GM18505 (cell line): ENCODE measurements at regions not wholly inside any gene's neighbourhood (a gene's known extent, or its start where the extent isn't known, plus 50 kb on each side); places are given as distances from the start of the nearest gene placed in this dataset.
"Not testable (repeated sequence)": the region's sequence is repeated elsewhere in the genome, so short reads cannot be mapped to it uniquely, and the experiment has no call there.

Experiments used
- ATAC-seq: cut with Tn5 transposase; IDR thresholded peaks from one replicate; pipeline ENCODE4 v1.9.1; 2021; ENCODE audit not compliant: unreplicated experiment
- POLR2A ChIP-seq: IDR thresholded peaks from 4 replicates; pipeline ENCODE4 v1.6.1; 2011; ENCODE audit warnings: borderline replicate concordance; ENCODE audit not compliant: insufficient read depth, insufficient read length; ENCODE audit errors: extremely low read depth

DNA sequence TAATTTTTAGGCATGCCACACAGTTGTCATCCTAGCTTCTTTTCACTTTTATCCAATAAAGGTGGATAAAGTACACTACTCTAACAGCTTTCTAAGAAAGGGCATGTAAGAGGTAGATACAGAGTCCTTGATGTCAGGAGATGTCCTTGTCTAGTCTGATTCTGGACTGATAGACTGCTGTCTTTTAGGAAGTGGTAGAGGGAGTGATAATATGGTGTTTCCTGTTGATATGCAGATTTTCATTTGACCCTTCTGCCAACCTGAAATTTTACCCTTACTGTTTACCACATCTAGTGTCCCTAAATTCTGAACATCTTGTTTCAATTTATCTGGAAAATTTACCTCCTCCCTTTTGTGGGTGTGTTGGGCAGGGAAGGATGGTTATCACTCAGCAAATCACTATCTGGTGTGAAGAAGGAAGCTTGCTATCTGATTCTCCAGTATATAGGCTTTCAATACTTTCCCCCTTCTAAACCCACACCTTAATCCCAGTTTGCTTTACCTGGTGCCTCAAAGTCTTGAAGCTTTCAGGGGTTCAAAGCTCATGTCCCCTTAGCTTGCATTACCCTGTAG, 354.9 kb upstream of the SNX7 start:
- TF ChIP-seq POLR2A, result no peak
- ATAC-seq, result no peak

DNA sequence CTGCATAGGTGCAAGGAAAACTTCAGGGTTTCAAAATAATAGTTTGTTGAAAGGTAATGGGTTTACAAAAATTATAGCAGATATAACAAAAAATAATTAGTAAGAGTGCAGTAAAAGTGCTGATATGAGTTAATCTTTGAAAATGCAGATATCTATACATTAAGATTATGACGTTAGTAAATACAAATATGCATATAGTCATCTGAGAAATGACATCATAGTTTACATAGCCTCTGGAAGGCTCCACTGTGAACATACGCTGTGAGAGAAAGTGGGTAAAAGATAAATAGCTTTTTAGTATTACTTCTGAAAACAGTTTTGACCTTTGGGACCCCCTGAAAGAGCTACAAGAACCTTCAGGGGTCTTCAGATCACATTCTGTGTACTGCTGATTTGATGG, 356.2 kb upstream of the SNX7 start:
- no peak for TF ChIP-seq POLR2A
- no peak for ATAC-seq

DNA sequence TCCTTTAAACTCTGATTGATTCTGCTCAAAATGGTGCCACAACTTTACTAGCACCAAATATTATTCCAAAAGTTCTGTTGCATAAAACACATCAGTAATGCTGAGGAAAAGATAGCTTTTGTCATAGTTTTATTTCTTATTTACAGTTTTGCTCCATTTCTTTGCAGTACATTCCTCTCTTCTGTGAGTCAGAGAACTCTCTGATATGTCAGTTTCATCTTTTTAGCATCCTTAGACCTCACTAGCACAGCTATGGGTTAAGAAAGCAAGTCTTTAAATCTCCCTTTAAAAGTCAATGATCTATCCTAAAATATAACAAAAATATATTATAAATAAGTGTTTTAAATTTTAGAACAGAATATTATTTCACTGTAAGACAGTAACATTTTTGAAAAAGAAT, 356.6 kb upstream of the SNX7 start:
- no peak for ATAC-seq
- TF ChIP-seq POLR2A, result no peak

DNA sequence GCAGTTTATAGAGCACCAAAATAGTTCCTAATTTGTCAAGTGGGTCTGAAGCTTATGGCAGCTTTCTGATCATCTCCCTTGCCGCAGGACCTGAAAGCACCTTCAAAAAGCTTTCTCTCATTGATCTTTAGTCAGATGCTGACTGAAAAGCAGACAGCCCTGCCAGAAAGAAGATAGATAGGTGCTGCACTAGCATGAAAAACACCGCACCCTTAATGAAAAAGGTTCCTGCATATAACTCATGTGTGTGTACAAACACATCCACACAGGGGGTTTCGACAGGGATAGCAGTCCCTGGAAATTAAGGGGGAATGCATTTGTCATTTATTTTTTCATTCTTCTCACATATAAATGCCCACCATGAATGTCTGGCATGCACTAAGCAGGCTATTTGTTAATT, 361.7 kb upstream of the SNX7 start:
- no peak for ATAC-seq
- TF ChIP-seq POLR2A, result no peak

DNA sequence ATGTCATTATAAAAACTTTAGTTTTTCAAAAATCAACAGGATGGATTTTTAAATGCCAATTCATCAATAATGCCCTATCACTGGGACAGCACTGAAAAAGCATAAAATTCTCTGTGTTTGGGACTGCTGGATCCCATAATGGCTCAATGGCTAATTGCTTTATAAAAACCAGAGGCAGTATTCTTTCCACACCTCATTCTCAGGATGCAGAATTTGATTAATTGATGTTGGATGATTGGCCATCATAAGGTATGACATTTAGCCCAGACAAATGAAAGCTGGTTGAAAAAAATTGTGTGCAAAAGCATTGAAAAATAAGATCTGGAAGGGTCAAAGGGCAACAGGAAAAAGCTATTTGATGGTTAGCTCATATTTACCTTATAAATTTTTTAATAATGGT, 362.2 kb upstream of the SNX7 start:
- TF ChIP-seq POLR2A, result no peak
- ATAC-seq, result no peak

DNA sequence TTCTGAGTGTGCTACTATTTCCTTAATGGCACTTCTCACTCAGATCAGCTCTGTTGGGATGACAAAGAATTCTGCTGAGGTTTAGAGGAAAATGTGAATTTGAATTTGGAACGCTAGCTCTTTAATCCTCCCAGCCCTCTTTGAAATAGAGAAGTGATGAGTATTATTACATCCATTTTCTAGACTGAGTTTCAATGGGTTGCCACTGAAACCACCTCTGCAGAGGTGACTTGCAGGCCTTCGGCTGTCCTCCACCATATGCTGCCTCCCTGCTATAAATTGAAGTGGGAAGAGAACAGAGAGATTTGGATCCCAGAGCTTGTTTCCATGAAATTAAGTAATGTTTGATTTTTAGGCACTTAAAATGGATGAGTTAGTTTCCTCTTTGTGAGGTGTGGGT, 363.2 kb upstream of the SNX7 start:
- TF ChIP-seq POLR2A, result no peak
- ATAC-seq, result no peak

DNA sequence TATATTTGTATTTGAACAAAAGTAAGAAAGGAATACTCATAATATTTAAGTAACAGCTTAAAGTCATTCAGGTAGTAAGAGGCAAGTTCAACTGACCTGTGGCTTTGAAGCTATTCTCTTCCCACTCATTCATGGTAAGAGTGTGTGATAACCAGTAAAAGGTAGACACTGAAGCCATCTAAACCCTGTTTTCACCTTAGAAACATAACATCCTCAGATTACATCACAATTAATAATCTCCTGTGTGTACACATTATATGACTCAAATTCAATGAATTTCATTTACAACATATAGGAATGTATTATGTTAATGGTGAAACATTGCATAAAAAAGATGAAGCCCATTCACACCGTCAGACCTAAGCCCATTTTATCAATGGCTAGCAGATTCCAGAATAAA, 364.8 kb upstream of the SNX7 start:
- no peak for ATAC-seq

DNA sequence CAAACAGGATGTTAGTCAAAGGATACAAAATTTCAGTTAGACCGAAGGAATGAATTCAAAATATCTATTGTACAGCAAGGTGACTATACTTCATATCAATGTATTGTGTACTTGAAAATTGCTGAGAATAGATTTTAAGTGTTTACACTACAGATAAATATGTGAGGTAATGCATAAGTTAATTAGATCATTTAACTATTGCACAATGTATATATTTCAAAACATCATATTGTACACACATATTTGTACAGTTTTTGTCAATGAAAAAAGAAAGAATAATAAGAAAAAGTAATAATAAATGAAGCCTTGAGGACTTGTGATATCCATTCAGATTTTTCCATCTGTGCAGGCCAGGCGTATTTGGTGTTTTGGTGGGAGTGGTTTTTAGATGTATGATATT, 367.4 kb upstream of the SNX7 start:
- TF ChIP-seq POLR2A, result no peak
- no peak for ATAC-seq

More for the DNA sequence above, 364.8 kb upstream of the SNX7 start:
- no peak for TF ChIP-seq POLR2A

DNA sequence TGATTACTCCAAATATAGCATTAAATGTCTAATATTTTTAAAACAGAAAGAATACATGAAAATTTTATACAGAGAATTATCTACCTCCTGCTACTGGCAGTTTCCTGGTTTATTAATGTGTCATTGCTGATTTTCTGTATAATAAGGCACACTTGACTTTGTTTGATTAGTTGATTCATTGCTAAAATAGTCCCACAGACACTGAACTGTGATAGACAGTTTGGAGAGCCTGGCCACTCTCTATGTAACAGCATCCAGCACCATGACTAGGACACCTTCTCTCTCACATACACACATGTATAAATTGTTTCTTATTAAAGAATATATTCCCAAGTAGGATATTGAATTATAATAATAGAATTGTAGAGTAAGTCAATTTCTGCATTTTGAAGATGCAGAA, 368.5 kb upstream of the SNX7 start:
- ATAC-seq, result no peak
- TF ChIP-seq POLR2A, result no peak

DNA sequence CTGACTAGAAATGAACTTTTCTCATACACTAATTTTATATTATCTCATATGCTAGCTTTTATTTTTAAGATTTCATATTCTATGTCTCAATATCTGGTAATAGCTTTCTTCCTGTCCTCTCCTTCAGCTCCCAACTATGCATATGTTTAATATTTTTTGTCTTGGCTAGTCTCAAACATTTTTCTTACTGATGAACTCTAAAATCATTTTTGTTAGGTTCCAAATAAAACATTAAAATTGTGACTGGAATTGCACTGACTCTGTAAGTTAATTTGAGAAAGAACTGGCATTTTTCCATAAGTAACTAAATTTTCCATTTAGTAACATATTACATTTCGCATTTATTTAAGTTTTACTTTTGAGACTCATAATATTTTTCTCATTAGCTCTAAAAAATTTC, 368.5 kb upstream of the DPYD start:
- no peak for ATAC-seq
- TF ChIP-seq POLR2A, result no peak

DNA sequence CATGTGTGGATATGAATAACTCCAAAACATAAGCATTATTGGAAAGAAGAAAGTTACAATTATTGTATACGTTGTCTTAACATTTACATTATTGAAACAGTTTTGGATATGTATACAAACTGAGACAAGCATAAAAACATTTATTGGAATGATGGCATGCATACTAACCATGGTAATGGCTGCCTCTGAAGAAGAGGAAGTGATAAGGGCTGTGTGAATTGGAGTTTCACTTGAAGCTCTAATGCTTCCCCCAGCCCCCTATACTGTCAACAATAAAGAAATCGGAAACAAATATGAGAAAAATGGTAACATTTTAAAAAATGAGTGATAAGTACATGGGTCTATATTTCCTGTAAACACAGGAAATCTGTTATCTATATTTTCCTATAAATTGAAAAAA, 367.7 kb upstream of the DPYD start:
- no peak for ATAC-seq
- TF ChIP-seq POLR2A, result no peak

DNA sequence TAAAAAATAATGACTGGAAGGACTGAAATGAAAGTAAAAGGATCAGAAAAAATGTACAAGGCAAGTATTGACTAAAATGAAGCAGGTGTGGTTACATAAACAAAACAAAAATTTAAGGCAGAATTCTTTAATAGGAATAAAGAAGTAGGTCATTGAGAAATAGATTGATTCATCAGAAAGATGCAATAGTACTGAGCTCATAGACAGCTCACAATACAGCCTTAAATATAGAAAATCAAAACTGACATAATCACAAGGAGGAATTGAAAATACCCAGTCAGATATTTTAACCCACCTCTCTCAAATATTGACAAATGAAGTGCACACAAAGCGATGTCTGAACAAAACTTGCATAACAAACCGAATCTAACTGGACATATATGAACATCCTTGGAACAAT, 366.8 kb upstream of the DPYD start:
- no peak for ATAC-seq
- TF ChIP-seq POLR2A, result no peak

DNA sequence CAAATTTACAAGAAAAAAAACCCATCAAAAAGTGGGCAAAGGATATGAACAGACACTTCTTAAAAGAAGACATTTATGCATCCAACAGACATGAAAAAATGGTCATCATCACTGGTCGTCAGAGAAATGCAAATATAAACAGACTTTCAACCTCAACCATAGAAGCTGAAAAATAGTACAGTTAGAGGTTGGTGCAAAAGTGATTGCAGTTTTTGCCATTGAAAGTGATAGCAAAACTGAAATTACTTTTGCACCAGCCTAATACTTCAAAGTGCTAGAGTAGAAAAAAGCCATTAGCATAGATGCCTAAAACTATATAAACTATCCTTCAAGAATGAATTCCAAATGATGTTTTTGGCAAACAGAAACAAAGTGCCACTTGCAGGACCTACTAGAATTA, 365.8 kb upstream of the DPYD start:
- no peak for ATAC-seq
- TF ChIP-seq POLR2A, result no peak

DNA sequence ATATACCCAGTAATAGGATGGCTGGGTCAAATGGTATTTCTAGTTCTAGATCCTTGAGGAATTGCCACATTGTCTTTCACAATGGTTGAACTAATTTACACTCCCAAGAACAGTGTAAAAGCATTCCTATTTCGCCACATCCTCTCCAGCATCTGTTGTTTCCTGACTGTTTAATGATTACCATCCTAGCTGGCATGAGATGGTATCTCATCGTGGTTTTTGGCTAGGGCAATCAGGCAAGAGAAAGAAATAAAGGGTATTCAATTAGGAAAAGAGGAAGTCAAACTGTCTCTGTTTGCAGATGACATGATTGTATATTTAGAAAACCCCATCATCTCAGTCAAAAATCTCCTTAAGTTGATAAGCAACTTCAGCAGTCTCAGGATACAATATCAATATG, 364.5 kb upstream of the DPYD start:
- ATAC-seq, result not testable (repeated sequence)

DNA sequence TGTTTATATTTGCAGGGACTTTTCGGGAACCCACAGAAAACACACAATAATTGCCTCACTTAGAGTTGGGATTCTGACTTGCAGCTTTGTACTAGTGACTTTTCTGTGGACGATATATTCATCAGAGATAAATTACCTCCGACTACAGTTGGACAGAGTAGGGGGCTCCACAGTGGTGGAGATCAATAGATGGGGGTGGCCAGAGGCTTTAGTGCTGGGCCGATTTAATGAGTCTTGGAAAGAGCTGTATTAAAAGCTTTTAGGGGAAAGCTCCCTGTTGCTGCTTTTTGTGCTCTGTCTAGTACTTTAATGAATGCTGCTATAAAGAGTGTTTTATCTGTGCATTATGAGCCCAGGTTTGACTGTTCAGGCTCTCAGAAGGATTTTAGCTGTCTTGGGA, 359.2 kb upstream of the DPYD start:
- no peak for TF ChIP-seq POLR2A
- ATAC-seq, result no peak
